Esophagus squamous epithelium (tissue), 4 donors: ENCODE measurements at regions not wholly inside any gene's neighbourhood (a gene's known extent, or its start where the extent isn't known, plus 50 kb on each side); places are given as distances from the start of the nearest gene placed in this dataset.

Experiments
- POLR2A ChIP-seq, 4 donors: fragments of 450-650 bp; IDR thresholded peaks; one replicate each; pipeline ENCODE4 v1.6.1; 2017; ENCODE audit warnings: antibody characterized with exemption in 4 of 4, mild to moderate bottlenecking in 4 of 4, moderate library complexity in 3 of 4
- TF ChIP-seq, protein P1 (sequence below), 6 experiments: fragments of 450-650 bp in 4 of 6; fragments of 200-600 bp in 2 of 6; sonication (generic) in 2 of 6; IDR thresholded peaks; one replicate each; pipeline ENCODE4 v1.5.1; 2016 to 2019; ENCODE audit warnings: antibody characterized with exemption in 6 of 6, mild to moderate bottlenecking in 4 of 6, moderate library complexity in 4 of 6

DNA sequence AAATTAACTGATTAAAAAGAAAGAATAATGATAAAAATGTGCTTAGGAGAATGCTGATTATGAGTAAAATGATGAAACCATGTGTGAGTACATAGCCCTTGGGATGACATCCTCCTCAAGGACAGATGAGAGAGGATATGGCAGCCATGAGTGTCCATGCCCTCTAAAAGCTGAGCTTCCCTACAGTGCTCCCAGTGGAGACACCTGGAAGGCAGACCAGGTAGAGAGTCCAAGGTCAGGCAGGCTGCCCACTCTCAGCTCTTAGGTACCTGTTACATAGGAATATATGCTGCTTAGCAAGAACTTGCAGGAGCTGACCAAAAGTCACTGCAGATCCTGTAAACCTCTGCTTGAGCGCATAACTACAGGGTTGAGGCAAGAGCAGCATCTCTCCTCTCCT, 169.7 kb upstream of the TMEM229A start:
- TF ChIP-seq, protein P1, sequence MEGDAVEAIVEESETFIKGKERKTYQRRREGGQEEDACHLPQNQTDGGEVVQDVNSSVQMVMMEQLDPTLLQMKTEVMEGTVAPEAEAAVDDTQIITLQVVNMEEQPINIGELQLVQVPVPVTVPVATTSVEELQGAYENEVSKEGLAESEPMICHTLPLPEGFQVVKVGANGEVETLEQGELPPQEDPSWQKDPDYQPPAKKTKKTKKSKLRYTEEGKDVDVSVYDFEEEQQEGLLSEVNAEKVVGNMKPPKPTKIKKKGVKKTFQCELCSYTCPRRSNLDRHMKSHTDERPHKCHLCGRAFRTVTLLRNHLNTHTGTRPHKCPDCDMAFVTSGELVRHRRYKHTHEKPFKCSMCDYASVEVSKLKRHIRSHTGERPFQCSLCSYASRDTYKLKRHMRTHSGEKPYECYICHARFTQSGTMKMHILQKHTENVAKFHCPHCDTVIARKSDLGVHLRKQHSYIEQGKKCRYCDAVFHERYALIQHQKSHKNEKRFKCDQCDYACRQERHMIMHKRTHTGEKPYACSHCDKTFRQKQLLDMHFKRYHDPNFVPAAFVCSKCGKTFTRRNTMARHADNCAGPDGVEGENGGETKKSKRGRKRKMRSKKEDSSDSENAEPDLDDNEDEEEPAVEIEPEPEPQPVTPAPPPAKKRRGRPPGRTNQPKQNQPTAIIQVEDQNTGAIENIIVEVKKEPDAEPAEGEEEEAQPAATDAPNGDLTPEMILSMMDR (IDR thresholded peaks at IDR 0.05): no peak
- TF ChIP-seq POLR2A (IDR thresholded peaks at IDR 0.05): no peak
